NB4 (cell line): ENCODE measurements at regions not wholly inside any gene's neighbourhood (a gene's known extent, or its start where the extent isn't known, plus 50 kb on each side); places are given as distances from the start of the nearest gene placed in this dataset.

Source experiments
- DNase-seq: peaks from one replicate; pipeline ENCODE4 v3.0.0; 2010; ENCODE audit warnings: low read depth
- H3K4me3 ChIP-seq: one replicate; pipeline ENCODE4 v1.5.1; 2011; ENCODE audit warnings: mild to moderate bottlenecking, low read depth, low read length, moderate library complexity
- MYC ChIP-seq: IDR thresholded peaks from 2 replicates; pipeline ENCODE4 v1.6.1; 2011; ENCODE audit warnings: low read depth, low read length
- POLR2A ChIP-seq: IDR thresholded peaks from 2 replicates; pipeline ENCODE4 v1.6.1; 2011; ENCODE audit warnings: mild to moderate bottlenecking; ENCODE audit not compliant: insufficient read length; ENCODE audit errors: extremely low read depth
- TF ChIP-seq, protein P1 (sequence below): IDR thresholded peaks from 2 replicates; pipeline ENCODE4 v1.6.1; 2011; ENCODE audit warnings: low read depth, low read length
- TF ChIP-seq, protein P2 (sequence below): IDR thresholded peaks from one replicate; pipeline ENCODE4 v1.5.1; 2012; ENCODE audit warnings: low read depth, low read length

DNA sequence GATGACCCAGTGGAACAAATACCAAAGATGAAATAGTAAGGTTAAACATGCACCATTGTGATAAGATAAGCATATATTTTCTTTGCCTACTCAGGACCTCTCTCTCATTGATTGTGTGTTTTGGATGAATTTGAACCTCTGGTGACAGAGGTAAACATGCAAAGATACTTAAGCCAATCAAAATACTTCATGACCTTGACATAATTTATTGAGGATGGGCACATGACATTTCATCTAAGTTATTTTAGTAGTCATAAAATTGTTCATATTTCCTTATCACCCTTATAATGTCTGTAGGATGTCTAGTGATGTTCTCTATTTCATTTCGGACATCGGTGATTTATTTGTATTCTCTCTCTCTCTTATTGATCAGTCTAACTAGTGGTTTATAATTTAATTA is 88.3 kb upstream of the WDR72 start:
- no peak overlapping the region for H3K4me3 ChIP-seq
- no peak for DNase-seq
- TF ChIP-seq MYC (no peak), POLR2A (no peak)
- TF ChIP-seq, protein P1, sequence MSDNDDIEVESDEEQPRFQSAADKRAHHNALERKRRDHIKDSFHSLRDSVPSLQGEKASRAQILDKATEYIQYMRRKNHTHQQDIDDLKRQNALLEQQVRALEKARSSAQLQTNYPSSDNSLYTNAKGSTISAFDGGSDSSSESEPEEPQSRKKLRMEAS, result no peak
- TF ChIP-seq, protein P2, sequence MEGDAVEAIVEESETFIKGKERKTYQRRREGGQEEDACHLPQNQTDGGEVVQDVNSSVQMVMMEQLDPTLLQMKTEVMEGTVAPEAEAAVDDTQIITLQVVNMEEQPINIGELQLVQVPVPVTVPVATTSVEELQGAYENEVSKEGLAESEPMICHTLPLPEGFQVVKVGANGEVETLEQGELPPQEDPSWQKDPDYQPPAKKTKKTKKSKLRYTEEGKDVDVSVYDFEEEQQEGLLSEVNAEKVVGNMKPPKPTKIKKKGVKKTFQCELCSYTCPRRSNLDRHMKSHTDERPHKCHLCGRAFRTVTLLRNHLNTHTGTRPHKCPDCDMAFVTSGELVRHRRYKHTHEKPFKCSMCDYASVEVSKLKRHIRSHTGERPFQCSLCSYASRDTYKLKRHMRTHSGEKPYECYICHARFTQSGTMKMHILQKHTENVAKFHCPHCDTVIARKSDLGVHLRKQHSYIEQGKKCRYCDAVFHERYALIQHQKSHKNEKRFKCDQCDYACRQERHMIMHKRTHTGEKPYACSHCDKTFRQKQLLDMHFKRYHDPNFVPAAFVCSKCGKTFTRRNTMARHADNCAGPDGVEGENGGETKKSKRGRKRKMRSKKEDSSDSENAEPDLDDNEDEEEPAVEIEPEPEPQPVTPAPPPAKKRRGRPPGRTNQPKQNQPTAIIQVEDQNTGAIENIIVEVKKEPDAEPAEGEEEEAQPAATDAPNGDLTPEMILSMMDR, result no peak

DNA sequence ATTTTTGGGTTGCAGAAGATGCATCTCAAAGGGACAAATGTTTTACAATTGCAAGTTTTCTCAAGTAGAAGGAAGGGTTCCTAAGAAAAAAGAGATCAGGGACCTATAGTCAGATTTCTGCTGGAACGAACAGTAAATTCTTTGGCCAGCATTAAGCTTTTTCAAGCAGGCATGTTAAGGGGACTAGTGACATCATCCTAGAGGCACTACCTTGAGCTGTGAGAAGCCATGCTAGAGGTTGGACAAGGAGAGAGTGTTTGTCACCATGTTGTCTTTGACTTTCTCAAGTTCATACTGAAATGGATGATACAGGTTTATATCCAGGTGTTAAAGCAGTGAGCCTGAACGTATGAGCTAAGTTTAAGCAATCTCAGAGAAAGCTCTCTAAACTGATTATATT is 85.2 kb upstream of the WDR72 start:
- no peak for DNase-seq
- TF ChIP-seq POLR2A (no peak), MYC (no peak)
- TF ChIP-seq, protein P1, result no peak
- TF ChIP-seq, protein P2, result no peak
- H3K4me3 ChIP-seq, result no peak overlapping the region

DNA sequence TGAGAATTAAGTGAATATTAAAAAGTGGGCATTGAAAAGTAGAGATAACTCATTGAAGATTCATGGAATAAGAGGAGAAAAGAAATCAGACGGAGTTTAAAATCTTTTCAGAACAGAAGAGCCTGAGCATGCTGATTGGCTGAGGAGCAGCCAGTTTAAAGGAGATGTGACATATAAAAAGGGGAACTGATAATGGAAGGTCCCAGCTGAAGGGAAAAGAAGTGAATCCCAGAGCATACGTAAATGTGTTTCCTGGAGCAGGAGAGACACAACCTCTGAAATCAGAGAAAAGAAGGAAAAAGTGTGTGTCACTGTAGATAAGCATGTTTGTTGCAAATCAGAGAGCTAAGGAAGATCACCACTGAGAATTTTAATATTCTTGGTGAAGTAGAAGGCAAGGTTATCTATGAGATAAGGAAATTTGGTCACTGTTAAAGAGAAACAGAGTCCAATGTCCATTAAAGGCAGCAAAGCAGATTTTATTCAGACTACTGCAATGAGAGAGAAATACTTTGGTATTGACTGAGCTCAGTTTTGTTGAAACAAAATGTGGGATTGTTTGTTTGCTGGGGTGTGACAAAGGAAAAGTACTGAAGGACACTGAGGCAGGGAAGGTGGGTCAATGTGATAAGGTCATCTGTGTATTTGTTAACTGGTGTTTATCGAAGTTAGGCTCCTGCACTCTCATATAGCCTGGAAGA is 84.6 kb upstream of the WDR72 start:
- no peak overlapping the region for H3K4me3 ChIP-seq
- DNase-seq, result no peak
- TF ChIP-seq, protein P1, result no peak
- TF ChIP-seq, protein P2, result no peak

DNA sequence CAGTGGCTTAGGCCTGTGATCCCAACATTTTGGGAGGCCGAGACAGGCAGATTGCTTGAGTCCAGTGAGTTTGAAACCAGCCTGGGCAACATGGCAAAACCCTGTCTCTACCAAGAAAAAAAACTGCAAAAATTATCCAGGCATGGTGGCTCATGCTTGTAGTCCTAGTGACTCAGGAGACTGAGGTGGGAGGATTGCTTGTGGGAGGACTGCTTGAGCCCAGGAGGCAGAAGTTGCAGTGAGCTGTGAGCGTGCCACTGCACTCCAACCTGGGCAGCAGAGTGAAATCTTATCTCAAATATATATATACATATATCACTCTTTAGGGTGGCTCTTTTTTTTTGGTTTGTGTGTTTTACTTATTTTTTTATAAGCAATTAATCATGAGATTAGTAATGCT is 83.7 kb upstream of the WDR72 start:
- DNase-seq, result no peak
- TF ChIP-seq, protein P2, result no peak
- TF ChIP-seq POLR2A (no peak), MYC (no peak)
- TF ChIP-seq, protein P1, result no peak
- no peak overlapping the region for H3K4me3 ChIP-seq

DNA sequence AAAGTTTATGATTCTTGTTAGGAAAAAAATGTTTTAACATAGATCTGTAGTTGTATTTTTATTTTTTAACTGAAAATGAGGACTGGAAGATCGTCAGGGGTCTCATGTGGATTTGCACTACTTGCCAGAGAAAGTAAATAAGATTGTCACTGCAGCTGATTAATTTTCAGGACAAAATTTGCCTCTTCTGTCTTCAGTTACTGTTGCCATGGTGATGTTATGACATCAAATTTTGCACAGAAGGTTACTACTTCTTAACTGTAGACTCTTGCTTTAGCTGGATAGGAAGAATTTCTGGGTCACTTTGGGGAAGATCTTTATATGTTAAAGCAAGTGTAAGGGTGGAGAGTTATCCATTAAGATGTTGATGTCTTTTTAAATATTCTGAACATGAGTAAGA is 82.2 kb upstream of the WDR72 start:
- no peak for DNase-seq
- H3K4me3 ChIP-seq, result no peak overlapping the region
- TF ChIP-seq, protein P1, result no peak
- TF ChIP-seq, protein P2, result no peak
- no peak for TF ChIP-seq POLR2A
- no peak for TF ChIP-seq MYC

DNA sequence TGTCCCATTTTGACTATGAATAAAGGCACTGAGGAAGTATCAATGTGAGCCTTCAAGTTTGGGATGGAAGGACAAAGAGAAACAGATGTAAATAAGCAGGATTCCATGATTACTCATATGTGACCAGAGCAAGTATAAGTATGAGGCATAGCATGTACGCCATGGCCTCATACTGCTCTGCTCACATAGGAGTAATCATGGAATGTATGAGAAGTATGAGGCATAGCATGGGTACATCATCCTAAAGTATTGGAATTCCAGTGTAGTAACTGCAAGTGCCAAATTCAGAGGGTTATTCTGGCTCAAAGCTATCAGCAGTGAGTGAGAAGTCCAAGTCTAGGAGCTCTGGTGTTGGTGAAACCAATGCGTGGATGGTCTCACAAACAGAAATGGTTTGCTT is 81.2 kb upstream of the WDR72 start:
- TF ChIP-seq POLR2A (no peak), MYC (no peak)
- TF ChIP-seq, protein P2, result no peak
- TF ChIP-seq, protein P1, result no peak
- H3K4me3 ChIP-seq, result no peak overlapping the region
- DNase-seq, result no peak
